Endothelial cell (in vitro differentiated cells): ENCODE measurements at regions not wholly inside any gene's neighbourhood (a gene's known extent, or its start where the extent isn't known, plus 50 kb on each side); places are given as distances from the start of the nearest gene placed in this dataset.

Source experiments
- DNase-seq: peaks from one replicate; pipeline ENCODE4 v3.0.0; 2021; ENCODE audit warnings: low spot score
- H3K27ac Mint-ChIP-seq: one replicate; pipeline ENCODE4 v1.8.0; 2021; ENCODE audit warnings: mixed read lengths, inconsistent platforms; ENCODE audit not compliant: unreplicated experiment
- H3K27me3 Mint-ChIP-seq: one replicate; pipeline ENCODE4 v1.8.0; 2021; ENCODE audit warnings: mild to moderate bottlenecking, moderate library complexity, mixed read lengths, inconsistent platforms; ENCODE audit not compliant: unreplicated experiment
- H3K36me3 Mint-ChIP-seq: one replicate; pipeline ENCODE4 v1.8.0; 2021; ENCODE audit warnings: mild to moderate bottlenecking, low read depth, mixed read lengths, inconsistent platforms; ENCODE audit not compliant: unreplicated experiment
- H3K4me1 Mint-ChIP-seq: one replicate; pipeline ENCODE4 v1.8.0; 2021; ENCODE audit warnings: mild to moderate bottlenecking, mixed read lengths, inconsistent platforms; ENCODE audit not compliant: unreplicated experiment
- H3K4me3 Mint-ChIP-seq: one replicate; pipeline ENCODE4 v1.8.0; 2021; ENCODE audit warnings: mild to moderate bottlenecking, mixed read lengths, inconsistent platforms; ENCODE audit not compliant: unreplicated experiment
- H3K9me3 Mint-ChIP-seq: one replicate; pipeline ENCODE4 v1.8.0; 2021; ENCODE audit warnings: mixed read lengths, inconsistent platforms; ENCODE audit not compliant: unreplicated experiment
- TF ChIP-seq, protein P1 (sequence below): fragments of 200-600 bp; sonication (generic); IDR thresholded peaks from one replicate; pipeline ENCODE4 v1.5.0; 2021; ENCODE audit warnings: antibody characterized with exemption; ENCODE audit not compliant: unreplicated experiment

DNA sequence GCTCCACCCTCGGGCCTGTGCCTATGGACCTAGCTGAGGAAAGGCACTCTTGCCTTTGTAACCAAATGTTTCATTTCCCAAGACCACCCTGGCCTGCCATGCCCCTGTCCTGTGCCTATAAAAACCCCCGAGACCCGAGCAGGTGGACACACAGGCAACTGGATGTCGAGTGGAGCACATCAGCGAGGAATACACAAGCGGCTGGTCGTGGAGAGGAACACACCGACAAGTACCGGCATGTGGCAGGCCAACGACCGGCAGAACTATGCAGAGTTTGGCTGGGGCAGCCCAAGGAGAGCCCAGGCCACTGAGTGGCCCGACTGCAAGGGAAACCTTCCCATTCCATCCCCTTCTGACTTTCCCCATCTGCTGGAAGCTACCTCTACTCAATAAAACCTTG is 1963.8 kb upstream of the CELF4 start:
- Mint-ChIP-seq H3K27me3 (no peaks in the 10 kb centered on the region), H3K36me3 (no peaks in the 10 kb centered on the region), H3K27ac (no peak overlapping the region), H3K4me1 (no peaks in the 10 kb centered on the region), H3K9me3 (no peaks in the 10 kb centered on the region), H3K4me3 (no peak overlapping the region)
- no peak for DNase-seq
- TF ChIP-seq, protein P1, sequence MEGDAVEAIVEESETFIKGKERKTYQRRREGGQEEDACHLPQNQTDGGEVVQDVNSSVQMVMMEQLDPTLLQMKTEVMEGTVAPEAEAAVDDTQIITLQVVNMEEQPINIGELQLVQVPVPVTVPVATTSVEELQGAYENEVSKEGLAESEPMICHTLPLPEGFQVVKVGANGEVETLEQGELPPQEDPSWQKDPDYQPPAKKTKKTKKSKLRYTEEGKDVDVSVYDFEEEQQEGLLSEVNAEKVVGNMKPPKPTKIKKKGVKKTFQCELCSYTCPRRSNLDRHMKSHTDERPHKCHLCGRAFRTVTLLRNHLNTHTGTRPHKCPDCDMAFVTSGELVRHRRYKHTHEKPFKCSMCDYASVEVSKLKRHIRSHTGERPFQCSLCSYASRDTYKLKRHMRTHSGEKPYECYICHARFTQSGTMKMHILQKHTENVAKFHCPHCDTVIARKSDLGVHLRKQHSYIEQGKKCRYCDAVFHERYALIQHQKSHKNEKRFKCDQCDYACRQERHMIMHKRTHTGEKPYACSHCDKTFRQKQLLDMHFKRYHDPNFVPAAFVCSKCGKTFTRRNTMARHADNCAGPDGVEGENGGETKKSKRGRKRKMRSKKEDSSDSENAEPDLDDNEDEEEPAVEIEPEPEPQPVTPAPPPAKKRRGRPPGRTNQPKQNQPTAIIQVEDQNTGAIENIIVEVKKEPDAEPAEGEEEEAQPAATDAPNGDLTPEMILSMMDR = no peak

DNA sequence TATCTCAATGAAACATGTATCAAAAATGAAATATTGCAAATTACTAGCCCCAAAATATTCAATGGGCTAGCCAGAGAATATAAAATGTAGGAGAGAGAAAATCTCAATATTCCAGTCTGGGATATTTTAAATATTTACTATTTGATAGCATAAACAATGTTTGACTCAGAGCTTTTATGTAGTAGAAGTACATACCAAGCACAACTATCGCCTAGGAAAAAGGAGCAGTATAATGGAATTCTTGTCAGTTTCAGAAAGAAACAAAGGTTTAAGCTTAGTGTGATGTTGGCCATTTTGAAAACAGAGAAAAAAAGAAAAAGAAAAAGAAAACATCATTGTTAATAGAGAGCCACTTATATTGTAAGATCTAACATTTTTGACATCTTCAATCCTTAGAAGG is 1961.9 kb upstream of the CELF4 start:
- no peaks in the 10 kb centered on the region for H3K4me1 Mint-ChIP-seq
- DNase-seq = no peak
- H3K9me3 Mint-ChIP-seq = no peaks in the 10 kb centered on the region
- H3K27ac Mint-ChIP-seq = no peak overlapping the region
- no peak overlapping the region for H3K4me3 Mint-ChIP-seq
- no peaks in the 10 kb centered on the region for H3K36me3 Mint-ChIP-seq
- H3K27me3 Mint-ChIP-seq = no peaks in the 10 kb centered on the region
- TF ChIP-seq, protein P1 = no peak

DNA sequence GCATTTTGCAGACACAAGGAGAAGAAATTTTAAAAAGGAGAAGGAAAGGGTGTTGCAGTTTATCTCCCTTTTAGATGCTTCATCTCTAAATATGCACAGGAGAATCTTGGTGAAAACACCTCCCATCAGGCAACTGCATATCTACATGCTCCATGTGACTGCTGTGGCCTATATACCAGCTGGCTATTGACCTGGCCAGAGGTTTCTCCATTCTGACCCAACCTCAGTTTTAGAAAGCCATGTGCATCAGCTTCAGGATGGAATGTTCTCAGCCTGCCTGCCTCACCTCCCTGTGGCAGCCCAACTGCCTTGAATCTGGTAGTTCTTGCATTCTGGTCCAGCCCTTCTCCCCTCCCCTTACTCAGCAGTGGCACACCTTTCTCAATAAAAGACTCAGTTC is 1958.8 kb upstream of the CELF4 start:
- Mint-ChIP-seq H3K27me3 (no peaks in the 10 kb centered on the region), H3K36me3 (no peaks in the 10 kb centered on the region), H3K4me3 (no peak overlapping the region)

DNA sequence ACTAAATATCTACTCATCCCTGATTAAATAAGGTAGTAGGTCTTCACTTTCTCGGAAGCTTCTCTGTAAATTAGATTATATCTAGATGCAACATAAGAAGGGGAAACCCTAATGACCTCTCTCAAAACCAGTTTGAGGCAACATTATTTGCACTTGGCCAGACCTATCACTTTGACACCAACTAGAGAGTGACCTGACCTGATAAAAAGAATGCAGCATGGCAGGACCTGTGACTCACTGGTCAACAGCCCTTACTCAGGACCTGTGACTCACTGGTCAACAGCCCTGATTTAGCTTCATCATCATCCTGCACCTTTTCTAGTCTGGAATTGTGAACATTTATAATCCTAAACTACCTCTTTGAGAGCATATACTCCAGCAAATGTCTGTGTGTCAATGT is 1957.7 kb upstream of the CELF4 start:
- Mint-ChIP-seq H3K9me3 (no peaks in the 10 kb centered on the region), H3K4me3 (no peak overlapping the region), H3K27ac (no peak overlapping the region), H3K27me3 (no peaks in the 10 kb centered on the region), H3K36me3 (no peaks in the 10 kb centered on the region), H3K4me1 (no peaks in the 10 kb centered on the region)
- TF ChIP-seq, protein P1 = no peak
- DNase-seq = no peak

More for the DNA sequence above, 1958.8 kb upstream of the CELF4 start:
- Mint-ChIP-seq H3K9me3 (no peaks in the 10 kb centered on the region), H3K4me1 (no peaks in the 10 kb centered on the region), H3K27ac (no peak overlapping the region)
- TF ChIP-seq, protein P1 = no peak
- DNase-seq = no peak

DNA sequence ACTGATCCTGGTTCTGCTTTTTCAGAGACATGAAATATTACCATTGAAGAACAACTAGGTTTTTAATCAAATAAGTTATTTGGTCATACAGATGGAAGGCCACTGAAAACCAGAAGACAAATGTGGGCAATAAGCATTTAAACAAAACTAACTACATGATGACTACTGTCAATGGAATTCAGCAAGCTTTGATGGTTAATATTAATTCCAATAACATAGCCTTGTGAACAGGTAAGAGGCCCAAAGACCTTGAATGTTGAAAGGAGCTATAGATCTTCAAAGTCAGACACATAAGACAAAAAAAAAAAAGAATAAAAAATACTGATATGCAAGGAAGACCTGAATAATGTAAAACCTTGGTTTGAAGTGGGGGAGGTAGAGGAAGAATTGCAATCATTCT is 1955.6 kb upstream of the CELF4 start:
- H3K27ac Mint-ChIP-seq = no peak overlapping the region
- no peak for DNase-seq
- TF ChIP-seq, protein P1 = no peak

More for the DNA sequence above, 1955.6 kb upstream of the CELF4 start:
- H3K9me3 Mint-ChIP-seq = no peaks in the 10 kb centered on the region
- no peaks in the 10 kb centered on the region for H3K4me1 Mint-ChIP-seq
- no peaks in the 10 kb centered on the region for H3K27me3 Mint-ChIP-seq
- H3K36me3 Mint-ChIP-seq = no peaks in the 10 kb centered on the region
- no peak overlapping the region for H3K4me3 Mint-ChIP-seq
